Erythroblast (primary cell): ENCODE measurements at regions not wholly inside any gene's neighbourhood (a gene's known extent, or its start where the extent isn't known, plus 50 kb on each side); places are given as distances from the start of the nearest gene placed in this dataset.

Experiments used
- DNase-seq, 2 experiments: peaks; one replicate each; lab custom pipeline; 2025; lab: John Stamatoyannopoulos, UW
- GATA1 ChIP-seq: IDR thresholded peaks from 2 replicates; pipeline ENCODE4 v1.6.1; 2011; ENCODE audit warnings: low read depth, mild to moderate bottlenecking, control low read depth, low read length, moderate library complexity
- POLR2A ChIP-seq: IDR thresholded peaks from 2 replicates; pipeline ENCODE4 v1.6.1; 2011; ENCODE audit warnings: mild to moderate bottlenecking, low read length

DNA sequence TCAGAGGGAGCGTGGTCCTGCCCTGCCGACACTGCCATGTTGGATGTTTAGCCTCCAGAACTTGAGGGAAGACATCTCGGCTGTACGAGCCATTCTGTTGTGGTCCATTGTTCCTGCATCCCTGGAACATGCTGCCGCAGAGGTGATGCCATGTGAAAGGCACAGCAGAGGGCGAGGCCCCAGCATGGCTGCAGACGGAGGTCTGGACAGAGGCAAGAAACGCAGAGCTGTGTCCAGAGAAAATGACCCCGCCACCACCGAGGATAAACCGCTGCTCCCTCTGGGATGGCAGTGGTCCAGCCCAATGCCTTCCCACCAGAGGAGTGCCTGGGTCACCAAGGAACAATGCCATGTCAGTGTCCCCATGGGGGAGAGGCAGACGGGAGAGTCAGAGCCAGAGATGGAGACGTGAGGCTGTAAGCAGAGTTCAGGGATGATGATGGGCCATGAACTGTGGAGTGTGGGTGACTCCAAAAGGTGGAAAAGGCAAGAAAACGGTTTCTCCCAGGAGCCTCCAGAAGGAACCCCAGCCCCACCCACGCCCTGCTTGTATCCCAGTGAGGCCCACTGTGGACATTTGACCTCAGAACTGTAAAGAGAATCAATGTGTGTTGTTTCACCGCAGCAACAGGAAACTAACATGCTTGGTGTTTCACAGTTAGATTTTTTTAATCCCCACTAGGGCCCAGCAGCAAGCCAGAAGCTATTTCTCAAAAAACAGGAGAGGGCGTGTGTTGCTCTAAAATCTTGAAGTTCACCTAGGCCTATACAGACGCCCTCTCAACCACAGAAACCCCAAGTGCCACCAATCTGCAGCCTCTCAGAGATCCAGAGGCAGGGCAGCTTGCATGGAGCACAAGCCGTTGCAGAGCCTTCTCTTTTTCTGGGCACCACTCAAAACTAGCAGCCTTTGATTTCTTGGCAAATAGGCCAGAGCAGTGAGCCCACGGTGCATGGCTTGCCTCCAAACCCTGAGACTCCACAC lies 1422.9 kb downstream of the TBC1D22A start:
- DNase-seq: no peak
- TF ChIP-seq GATA1 (no peak), POLR2A (no peak)

DNA sequence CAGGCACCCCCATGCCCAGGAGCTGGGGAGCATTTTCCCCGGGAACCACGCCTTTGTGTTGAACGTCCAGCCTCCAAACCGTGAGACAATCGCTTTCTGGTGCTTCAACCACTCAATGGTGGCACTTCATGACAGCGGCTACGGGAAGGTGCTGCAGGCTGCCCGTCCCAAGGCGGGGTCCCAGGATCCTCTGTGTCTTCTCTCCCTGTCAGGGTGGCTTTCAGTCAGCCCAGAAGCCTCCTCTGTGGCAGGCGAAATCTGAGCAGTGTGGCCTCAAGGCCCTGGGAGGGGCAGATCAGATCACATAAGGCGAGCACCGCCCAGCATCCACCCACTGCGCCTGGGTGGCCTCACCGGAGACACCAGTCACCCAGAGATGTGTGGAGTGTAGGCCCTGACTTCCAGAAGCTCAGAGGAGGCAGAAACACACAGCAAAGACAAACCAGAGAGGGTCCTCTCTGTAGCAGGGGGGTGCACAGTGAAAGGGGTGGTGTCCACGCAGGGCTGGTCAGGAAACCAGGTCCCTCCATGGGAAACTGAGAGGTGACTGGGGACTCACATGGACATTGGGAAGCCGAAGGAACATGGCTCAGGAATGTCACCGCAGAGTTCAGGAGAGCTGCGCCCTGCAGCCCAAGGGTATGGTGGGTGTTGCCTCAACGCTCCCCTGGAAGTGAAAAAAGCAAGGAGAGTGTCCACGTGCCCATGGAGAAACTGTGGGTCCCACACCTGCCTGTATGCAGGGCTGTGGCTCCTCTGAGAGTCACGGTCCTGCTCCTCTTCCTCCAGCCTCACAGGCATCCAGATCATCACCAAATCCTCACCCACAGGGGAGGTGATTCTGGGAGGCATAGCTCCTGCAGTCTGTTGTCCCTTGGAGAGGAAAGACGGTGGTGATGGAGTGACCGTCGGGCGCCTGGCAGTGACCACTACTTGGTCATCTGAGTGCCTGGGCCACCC lies 1420.7 kb downstream of the TBC1D22A start:
- DNase-seq: no peak
- no peak for TF ChIP-seq GATA1
- no peak for TF ChIP-seq POLR2A

DNA sequence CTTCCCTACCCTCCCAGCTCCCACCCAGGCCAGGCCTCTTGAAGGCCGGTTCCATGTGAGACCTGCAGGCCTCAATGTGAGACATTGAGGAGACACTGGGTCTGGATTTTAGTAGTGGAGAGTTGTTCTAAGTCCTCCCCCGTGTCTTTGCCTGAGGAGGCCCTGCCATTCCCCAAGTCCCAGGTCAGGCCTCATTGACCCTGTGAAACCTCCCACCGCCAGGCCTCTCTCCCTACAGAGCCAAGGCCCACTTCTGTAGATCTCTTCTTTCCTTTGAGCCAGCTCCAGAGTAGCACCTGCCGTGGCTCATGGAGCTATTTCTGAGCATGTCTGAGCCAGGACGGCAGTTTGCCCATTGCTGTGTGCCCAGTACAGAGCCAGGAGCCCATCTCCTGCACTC lies 1419.6 kb downstream of the TBC1D22A start:
- TF ChIP-seq POLR2A: no peak
- TF ChIP-seq GATA1: no peak
- no peak for DNase-seq

DNA sequence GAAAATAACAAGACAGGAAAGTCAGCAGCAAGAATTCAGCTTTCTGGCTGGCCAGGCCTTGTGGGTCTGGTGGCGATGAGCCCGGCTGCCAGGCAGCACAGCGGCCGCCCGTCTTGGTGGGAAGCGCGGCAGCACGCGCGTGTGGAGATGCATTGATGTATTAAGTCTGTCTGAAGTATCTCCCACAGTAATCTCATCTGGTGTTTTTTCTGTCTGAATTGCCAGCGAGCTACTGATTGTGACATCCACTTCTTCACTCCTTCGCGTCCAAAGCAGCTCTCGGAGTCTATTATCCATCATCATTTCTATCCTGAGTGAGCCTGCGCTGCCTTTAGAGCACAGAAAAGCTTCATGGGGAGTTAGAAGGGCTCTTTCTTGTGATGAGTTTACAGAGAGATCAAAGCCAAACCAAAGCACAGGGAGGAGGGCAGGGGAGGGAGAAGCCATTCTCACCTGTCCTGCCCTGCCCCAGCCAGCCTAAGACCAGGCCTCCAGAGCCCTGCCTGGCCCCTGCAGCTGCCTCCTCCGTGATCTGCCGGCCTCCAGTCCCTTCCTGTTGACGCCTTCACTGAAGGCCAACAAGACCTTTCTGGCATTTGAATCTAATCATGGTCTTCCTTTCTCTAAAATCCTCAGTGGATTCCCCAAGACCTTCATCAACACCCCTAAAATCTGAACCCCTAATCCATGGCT lies 1419.0 kb downstream of the TBC1D22A start:
- TF ChIP-seq GATA1 (no peak), POLR2A (no peak)
- no peak for DNase-seq

DNA sequence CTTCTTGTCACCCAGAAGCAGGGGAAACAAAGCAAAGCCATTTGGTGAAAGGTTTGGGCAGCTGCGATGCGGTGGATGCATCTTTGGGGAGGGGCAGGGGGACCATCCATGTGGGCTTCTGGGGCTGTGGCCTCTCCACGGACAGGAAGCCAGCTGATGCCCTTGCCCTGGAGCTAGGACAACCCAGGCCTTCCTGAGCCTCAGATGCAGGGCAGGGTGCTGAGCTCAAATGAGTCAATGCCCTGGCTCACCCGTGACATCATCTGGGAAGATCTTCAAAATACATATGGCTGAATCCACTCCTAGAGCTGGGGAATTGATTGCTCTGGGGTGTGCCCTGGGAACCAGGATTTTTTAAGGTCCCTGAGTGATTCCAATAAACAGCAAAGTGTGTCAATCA lies 1418.2 kb downstream of the TBC1D22A start:
- DNase-seq: no peak
- no peak for TF ChIP-seq POLR2A
- TF ChIP-seq GATA1: no peak

DNA sequence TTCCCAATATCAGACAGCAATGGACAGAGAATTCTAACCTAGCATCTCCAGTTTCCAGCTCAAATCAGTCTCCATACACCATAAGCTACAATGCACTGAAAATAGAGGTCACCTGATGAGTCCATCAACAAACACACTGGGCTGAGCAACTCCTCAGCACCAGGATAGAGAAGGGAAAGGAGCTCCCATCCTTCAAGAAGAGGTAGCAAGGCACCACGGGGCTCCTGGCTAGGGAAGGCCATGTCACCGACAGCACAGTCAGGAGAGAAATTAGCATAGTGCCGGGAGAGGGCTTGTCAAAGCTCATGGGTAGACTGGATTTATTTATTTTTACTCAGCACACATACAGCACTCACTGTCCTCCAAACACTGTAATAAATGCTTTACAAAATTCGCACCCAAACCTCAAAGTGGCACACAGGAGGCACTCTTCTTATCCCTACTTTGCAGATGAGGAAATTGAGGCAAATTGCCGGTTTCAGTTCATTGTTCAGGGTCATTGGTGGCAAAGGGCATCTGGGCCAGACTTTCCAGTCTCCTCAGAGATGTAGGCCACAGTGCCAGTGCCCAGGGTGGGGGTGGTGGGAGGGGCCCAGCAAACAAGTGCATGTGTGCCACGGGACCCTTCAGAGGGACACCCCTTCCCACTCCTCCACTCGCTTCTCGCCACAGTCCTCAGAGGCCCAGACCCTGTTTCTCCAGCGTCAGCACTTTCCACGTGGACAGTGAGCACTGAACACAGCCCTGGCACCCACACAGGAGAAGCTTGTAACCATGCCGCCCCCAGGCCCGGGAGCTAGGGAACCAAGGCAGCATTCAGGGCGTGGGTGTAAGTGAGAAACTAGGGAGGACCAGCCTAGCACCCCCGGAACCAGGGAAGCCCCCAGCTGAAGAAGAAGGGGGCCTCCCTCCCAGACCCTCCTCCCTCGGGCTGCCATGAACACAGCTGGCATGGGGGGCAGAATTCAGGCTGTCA lies 1417.4 kb downstream of the TBC1D22A start:
- TF ChIP-seq GATA1: no peak
- no peak for TF ChIP-seq POLR2A
- DNase-seq: no peak

DNA sequence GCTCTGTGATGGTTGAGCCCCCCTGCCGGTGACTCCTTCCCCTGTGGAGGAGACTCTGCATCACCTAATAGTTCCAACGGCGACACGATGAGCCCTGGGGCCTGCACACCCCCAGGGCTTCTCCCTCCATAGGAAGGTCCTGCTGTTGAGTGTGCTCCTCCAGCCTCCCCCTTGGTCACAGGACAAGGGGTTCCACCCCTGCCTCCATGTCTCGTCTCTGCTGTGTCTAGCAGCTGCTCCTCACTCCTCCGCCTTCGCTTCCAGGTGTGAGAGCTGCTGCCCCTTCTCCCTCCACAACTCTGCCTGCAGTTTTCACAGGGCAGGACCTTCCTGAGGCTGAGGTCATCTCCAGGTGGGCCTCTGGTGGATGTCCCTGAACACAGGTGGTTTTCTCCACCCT lies 1416.1 kb downstream of the TBC1D22A start:
- TF ChIP-seq POLR2A (no peak), GATA1 (no peak)
- no peak for DNase-seq

DNA sequence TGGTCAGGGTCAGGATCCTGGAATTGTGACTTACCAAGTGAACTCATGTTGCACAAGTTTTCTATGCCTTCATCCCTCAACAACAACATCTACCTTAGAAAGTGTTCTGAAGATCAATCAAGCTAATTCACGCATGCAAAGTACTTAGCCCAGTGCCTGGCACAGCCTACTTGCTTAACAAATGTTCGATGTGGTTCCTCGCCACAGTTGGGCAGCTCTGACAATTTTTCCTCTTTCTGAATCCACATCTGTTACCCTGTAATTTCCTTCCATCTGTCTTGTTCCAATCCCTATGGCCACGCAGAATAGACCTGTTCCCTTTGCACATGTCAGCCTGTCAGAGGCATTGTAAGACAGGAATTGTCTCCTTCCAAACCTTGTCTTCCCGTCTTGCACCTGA lies 1415.2 kb downstream of the TBC1D22A start:
- no peak for DNase-seq
- TF ChIP-seq POLR2A (no peak), GATA1 (no peak)

DNA sequence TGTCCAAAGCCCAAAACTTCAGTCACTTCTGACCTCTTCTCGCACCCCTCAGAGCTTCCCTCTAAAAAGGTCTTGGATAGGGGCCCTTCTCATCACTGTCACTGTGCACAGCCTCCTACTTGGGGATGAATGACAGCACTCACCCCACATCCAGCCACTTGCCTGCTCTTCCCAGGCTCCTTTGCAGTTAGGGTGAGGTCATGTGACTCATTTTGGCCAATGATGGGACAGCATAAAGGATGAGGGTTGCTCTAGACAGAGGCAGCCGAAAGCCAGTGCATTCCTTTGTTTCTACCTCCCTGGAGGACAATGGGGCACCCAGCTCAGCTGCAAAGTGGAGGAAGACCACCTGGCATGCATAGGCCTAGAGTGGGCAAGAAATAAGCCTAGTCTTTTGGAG lies 1413.3 kb downstream of the TBC1D22A start:
- no peak for TF ChIP-seq POLR2A
- no peak for TF ChIP-seq GATA1
- peak in 1 of 2 experiments; percentile 1 for DNase-seq

DNA sequence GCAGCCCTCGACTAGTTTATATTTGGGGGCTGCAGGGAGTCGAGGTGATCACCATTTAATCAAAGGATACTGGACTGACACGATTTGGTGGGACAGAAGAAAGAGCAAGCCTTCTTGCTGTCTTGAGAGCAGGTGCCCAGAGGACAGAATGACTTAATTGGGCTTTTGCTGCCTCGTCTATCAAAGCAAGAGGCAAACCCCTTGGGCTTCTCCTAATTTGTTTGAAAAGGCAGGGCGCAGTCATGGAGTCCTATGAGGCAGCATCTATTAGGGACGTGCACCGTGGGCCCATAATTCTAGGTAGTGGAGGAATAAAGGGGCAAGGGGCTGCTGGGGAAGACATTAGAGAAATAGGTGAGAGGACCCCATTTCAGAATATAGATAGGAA lies 1411.3 kb downstream of the TBC1D22A start:
- DNase-seq: no peak

DNA sequence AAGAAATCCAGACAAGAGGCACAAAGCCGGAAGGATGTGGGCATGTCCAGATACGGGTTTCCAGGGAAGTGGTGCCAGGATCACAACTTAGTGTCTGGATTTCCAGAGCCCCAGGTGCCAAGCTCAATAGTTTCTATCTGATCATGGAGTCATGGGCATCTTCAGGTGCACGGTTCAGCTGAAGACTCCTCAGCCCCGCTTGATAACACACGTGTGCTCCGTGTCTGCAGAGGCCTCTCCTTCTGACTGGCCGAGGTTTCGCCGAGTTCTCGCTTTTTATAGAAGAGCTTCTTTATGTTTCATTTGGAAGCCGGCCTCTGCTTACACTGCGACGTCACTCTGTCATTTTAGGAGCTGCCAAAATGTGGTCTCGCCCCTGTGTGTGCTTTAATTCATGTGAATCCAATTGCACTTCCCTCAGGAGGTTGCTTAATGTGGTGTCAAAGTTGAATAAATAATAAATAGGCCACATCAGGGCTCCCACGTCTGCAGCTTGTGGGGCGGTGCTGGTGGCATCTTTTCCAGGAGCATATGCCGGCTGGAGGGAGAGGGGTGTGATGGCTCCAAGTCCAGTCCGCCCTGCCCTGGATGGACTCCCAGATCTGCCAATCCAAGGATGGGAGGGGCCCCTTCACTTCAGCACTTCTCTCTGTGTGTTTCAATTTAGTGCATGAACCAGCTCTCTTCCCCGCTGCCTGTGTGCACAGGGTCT lies 1410.8 kb downstream of the TBC1D22A start:
- no peak for DNase-seq
- TF ChIP-seq POLR2A: no peak
- TF ChIP-seq GATA1: no peak

More for the DNA sequence above, 1411.3 kb downstream of the TBC1D22A start:
- TF ChIP-seq POLR2A: no peak
- no peak for TF ChIP-seq GATA1

DNA sequence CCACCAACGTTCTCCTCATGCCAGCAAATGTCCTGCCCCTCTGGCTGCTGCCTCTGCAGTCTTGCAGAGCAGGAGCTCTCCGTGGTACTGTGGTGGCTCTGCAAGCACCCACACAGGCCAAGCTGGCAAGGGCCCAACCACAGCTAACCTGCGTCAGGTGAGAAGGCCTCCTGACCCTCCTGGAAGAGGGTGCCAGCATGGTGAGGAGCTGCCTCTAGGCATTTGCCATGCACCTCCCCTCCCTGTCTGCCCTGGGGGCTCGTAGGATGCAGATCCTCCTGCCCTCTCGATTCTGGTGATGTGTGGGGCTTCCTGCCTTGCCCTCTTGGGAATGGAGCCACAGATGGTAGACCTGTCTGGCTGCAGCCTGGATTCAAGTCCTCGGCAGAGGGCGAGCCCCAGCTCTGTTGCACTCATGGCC lies 1408.8 kb downstream of the TBC1D22A start:
- TF ChIP-seq GATA1: no peak
- TF ChIP-seq POLR2A: no peak
- DNase-seq: no peak
